ENCODE measurements at regions not wholly inside any gene's neighbourhood (a gene's known extent, or its start where the extent isn't known, plus 50 kb on each side); places are given as distances from the start of the nearest gene placed in this dataset.

- TF ChIP-seq ZBED4 (CRISPR knock-in tag; IDR thresholded peaks at IDR 0.05; ENCODE audit: borderline replicate concordance), result no peak
- no peak for TF ChIP-seq ZNF841 (CRISPR knock-in tag; IDR thresholded peaks at IDR 0.05; ENCODE audit: borderline replicate concordance)
- TF ChIP-seq MLXIP (CRISPR knock-in tag; IDR thresholded peaks at IDR 0.05; ENCODE audit: borderline replicate concordance), result no peak
- TF ChIP-seq DMAP1 (CRISPR knock-in tag; IDR thresholded peaks at IDR 0.05), result no peak
Observed at GRCh38 chr5:153209687-153210086, 280.8 kb upstream of the GRIA1 start (continued).

- no peaks in the 10 kb centered on the region for H3K36me3 ChIP-seq (replicated peaks in 1 of 2; ENCODE audit: control insufficient read depth in 1 of 2, insufficient read depth in 2 of 2, low read length in 2 of 2)
- CTCF ChIA-PET (ENCODE audit: low intra/inter-chr PET ratio, low total read pairs), result no interaction called here
- BruUV-seq (replicated peaks), result no TSS peak
- no peak for DNase-seq (ENCODE audit: low spot score)
- no peaks in the 10 kb centered on the region for H3K79me2 ChIP-seq (ENCODE audit: insufficient read depth, low read length)
- no peak overlapping the region for H3K27ac ChIP-seq (ENCODE audit: extremely low read length, insufficient read depth, low read length)
- no peaks in the 10 kb centered on the region for H4K20me1 ChIP-seq (ENCODE audit: insufficient read depth, low read length)
- no peak overlapping the region for H2AFZ ChIP-seq (ENCODE audit: low read length)
- WGBS (ENCODE audit: low lambda C conversion rate), result 0% methylated on average over 4 of the region's 4 CpGs
- FAIRE-seq, result no peak
- H3K27me3 ChIP-seq (ENCODE audit: control insufficient read depth in 1 of 2, insufficient read depth in 2 of 2, low read length in 2 of 2), result no peaks in the 10 kb centered on the region
- ATAC-seq, result no peak
- in situ Hi-C loops (cut with HindIII; ENCODE audit: extremely low pct_ligation_motif_present, low pct_unique_long_range_greater_than_20kb), result no loop called here
- peaks cover 93% of the 10 kb centered on the region for H3K9me3 ChIP-seq (ENCODE audit: low read length)
- POLR2A ChIA-PET, result no interaction called here
- H3K4me3 ChIP-seq (replicated peaks in 1 of 3; ENCODE audit: insufficient read depth in 1 of 3, low read depth in 2 of 3, low read length in 3 of 3), result no peak overlapping the region
- H3K9ac ChIP-seq (ENCODE audit: insufficient read depth, low read depth, low read length), result no peak overlapping the region
- H3K4me1 ChIP-seq (ENCODE audit: insufficient read depth, low read length), result no peaks in the 10 kb centered on the region
- H3K4me2 ChIP-seq (ENCODE audit: low read depth, low read length), result no peak overlapping the region
- intact Hi-C loops (cut with micrococcal nuclease; ENCODE audit: unreplicated experiment), result no loop called here
- no peak for TF ChIP-seq ZNF75D (CRISPR knock-in tag; IDR thresholded peaks at IDR 0.05; ENCODE audit: borderline replicate concordance)
- no peak for TF ChIP-seq PRDM4 (CRISPR knock-in tag; IDR thresholded peaks at IDR 0.05; ENCODE audit: borderline replicate concordance)
- no peak for TF ChIP-seq MXD3 (CRISPR knock-in tag; IDR thresholded peaks at IDR 0.05)
- TF ChIP-seq RARA (CRISPR knock-in tag; IDR thresholded peaks at IDR 0.05), result no peak
- no peak for TF ChIP-seq ZNF530 (CRISPR knock-in tag; IDR thresholded peaks at IDR 0.05; ENCODE audit: low read depth)
- TF ChIP-seq RFXAP (CRISPR knock-in tag; IDR thresholded peaks at IDR 0.05; ENCODE audit: borderline replicate concordance), result no peak
- TF ChIP-seq YY1 (IDR thresholded peaks at IDR 0.05; ENCODE audit: insufficient read depth, insufficient replicate concordance, low read depth, low read length), result no peak
- no peak for TF ChIP-seq ATF4 (CRISPR knock-in tag; IDR thresholded peaks at IDR 0.05)
- no peak for TF ChIP-seq ATF7-NPFF (CRISPR knock-in tag; IDR thresholded peaks at IDR 0.05; ENCODE audit: low read depth)
Observed at GRCh38 chr5:153211076-153211475, 279.4 kb upstream of the GRIA1 start.
